Panc1 (cell line): ENCODE measurements at regions not wholly inside any gene's neighbourhood (a gene's known extent, or its start where the extent isn't known, plus 50 kb on each side); places are given as distances from the start of the nearest gene placed in this dataset.
"Not testable (repeated sequence)": the region's sequence is repeated elsewhere in the genome, so short reads cannot be mapped to it uniquely, and the experiment has no call there.

Experiments used
- ATAC-seq: fragments of 200-7000 bp; cut with Tn5 transposase; 2 replicates; pipeline ENCODE4 v1.9.1; 2020; ENCODE audit warnings: mild to moderate bottlenecking, moderate library complexity
- BruUV-seq: library from RNA; stranded (reverse); fragments of 400-500 nt; replicated peaks from 2 replicates; lab custom pipeline; 2021; lab: Mats Ljungman, UMichigan
- CTCF ChIA-PET: fragments of 300-600 bp; sonication (Branson Sonifier 250); formaldehyde crosslinking; loops from one replicate; lab custom pipeline; 2022; ENCODE audit warnings: antibody characterized with exemption; lab: Charles Lee
- POLR2A ChIA-PET: fragments of 300-600 bp; sonication (Branson Sonifier 250); formaldehyde crosslinking; loops from one replicate; lab custom pipeline; 2022; ENCODE audit warnings: antibody characterized with exemption; lab: Charles Lee
- DNase-seq: peaks from one replicate; pipeline ENCODE4 v3.0.0-alpha.2; 2010; ENCODE audit warnings: low read depth, low spot score
- H3K27ac ChIP-seq: 2 replicates; pipeline ENCODE4 v1.5.1; 2011; ENCODE audit warnings: mild to moderate bottlenecking, low read length, inconsistent platforms
- H3K27me3 ChIP-seq: fragments of 200-500 bp; sonication (Bioruptor generic); 2 replicates; pipeline ENCODE4 v1.6.0; 2014; ENCODE audit warnings: low read length, inconsistent platforms; ENCODE audit not compliant: control insufficient read depth, insufficient read depth
- H3K36me3 ChIP-seq: fragments of 200-500 bp; sonication (Bioruptor generic); 2 replicates; pipeline ENCODE4 v1.5.1; 2014; ENCODE audit warnings: inconsistent platforms, mild to moderate bottlenecking, low read length, moderate library complexity; ENCODE audit not compliant: control insufficient read depth, insufficient read depth
- H3K4me1 ChIP-seq: 2 replicates; pipeline ENCODE4 v1.5.1; 2011; ENCODE audit warnings: inconsistent platforms, mild to moderate bottlenecking, low read length, moderate library complexity; ENCODE audit not compliant: control insufficient read depth, insufficient read depth
- H3K4me3 ChIP-seq, 2 experiments: 2 replicates each; pipeline ENCODE4 v1.5.1; 2011 to 2012; ENCODE audit warnings: low read depth in 2 of 2, low read length in 2 of 2, mild to moderate bottlenecking in 2 of 2, inconsistent platforms in 1 of 2, moderate library complexity in 1 of 2
- H3K9me3 ChIP-seq: fragments of 200-500 bp; sonication (Bioruptor generic); 2 replicates; pipeline ENCODE4 v1.5.1; 2014; ENCODE audit warnings: low read depth, mild to moderate bottlenecking, inconsistent platforms, low read length, moderate library complexity; ENCODE audit not compliant: control insufficient read depth, insufficient read depth
- POLR2AphosphoS5 ChIP-seq: IDR thresholded peaks from 2 replicates; pipeline ENCODE4 v1.6.1; 2012; ENCODE audit warnings: mild to moderate bottlenecking, low read depth, low read length, moderate library complexity
- TCF7L2 ChIP-seq: IDR thresholded peaks from 2 replicates; pipeline ENCODE4 v1.6.1; 2011; ENCODE audit warnings: mild to moderate bottlenecking, low read depth, low read length, inconsistent platforms
- in situ Hi-C: cut with HindIII; loops from 2 replicates; pipeline ENCODE4 v1.10.0; 2016; ENCODE audit warnings: low sequenced_read_pairs, low pct_unique_long_range_greater_than_20kb
- intact Hi-C: fragments of 100-400 bp; cut with micrococcal nuclease; formaldehyde crosslinking; loops from one replicate; pipeline ENCODE4 v1.10.0; 2022; ENCODE audit not compliant: unreplicated experiment
- TF ChIP-seq, protein P1 (sequence below), 2 experiments: IDR thresholded peaks; 2 replicates each; pipeline ENCODE4 v1.6.1; 2011 to 2012; ENCODE audit warnings: low read depth in 2 of 2, control low read depth in 1 of 2, low read length in 1 of 2, mild to moderate bottlenecking in 1 of 2, moderate library complexity in 1 of 2; ENCODE audit not compliant: insufficient read depth in 1 of 2
- TF ChIP-seq, protein P2 (sequence below): fragments of 450-650 bp; IDR thresholded peaks from 2 replicates; pipeline ENCODE4 v1.5.1; 2017; ENCODE audit warnings: mild to moderate bottlenecking

DNA sequence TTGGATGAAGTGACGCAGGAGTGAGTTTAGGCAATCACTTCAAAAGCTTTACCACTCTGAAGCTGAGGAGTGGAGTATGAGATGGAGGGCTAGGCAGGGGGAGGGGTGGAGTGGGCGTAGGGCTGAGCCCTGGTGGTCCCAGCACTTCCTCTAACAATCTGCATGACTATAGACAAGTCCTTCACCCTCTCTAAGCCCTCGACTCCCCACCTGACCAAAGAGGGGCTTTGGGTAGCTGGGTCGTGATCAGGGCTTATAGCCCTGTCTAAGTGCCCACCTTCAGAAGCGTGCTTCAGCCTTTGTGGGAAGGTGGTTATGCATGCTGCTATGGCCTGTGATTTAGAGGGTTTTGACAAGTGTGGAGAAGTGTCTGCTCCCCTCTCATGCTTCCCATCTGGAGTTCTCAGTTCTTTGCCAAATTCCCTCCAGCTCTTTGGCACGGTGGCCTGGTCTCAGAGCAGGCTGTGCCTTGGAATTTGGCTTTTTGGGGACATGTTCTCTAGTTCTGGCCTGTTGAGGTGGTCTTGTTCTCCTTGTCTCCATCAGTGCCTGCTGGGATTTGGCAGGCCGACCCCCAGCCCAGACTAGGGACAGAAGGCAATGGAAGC is 53.0 kb downstream of the ACTBL2 start:
- H3K4me3 ChIP-seq = no peak overlapping the region
- H3K36me3 ChIP-seq = no peaks in the 10 kb centered on the region
- no peak for TF ChIP-seq TCF7L2
- TF ChIP-seq, protein P1, sequence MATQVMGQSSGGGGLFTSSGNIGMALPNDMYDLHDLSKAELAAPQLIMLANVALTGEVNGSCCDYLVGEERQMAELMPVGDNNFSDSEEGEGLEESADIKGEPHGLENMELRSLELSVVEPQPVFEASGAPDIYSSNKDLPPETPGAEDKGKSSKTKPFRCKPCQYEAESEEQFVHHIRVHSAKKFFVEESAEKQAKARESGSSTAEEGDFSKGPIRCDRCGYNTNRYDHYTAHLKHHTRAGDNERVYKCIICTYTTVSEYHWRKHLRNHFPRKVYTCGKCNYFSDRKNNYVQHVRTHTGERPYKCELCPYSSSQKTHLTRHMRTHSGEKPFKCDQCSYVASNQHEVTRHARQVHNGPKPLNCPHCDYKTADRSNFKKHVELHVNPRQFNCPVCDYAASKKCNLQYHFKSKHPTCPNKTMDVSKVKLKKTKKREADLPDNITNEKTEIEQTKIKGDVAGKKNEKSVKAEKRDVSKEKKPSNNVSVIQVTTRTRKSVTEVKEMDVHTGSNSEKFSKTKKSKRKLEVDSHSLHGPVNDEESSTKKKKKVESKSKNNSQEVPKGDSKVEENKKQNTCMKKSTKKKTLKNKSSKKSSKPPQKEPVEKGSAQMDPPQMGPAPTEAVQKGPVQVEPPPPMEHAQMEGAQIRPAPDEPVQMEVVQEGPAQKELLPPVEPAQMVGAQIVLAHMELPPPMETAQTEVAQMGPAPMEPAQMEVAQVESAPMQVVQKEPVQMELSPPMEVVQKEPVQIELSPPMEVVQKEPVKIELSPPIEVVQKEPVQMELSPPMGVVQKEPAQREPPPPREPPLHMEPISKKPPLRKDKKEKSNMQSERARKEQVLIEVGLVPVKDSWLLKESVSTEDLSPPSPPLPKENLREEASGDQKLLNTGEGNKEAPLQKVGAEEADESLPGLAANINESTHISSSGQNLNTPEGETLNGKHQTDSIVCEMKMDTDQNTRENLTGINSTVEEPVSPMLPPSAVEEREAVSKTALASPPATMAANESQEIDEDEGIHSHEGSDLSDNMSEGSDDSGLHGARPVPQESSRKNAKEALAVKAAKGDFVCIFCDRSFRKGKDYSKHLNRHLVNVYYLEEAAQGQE (IDR thresholded peaks at IDR 0.05; ENCODE audit: insufficient read depth in 1 of 2, low read depth in 2 of 2, low read length in 1 of 2) = no peak
- intact Hi-C loops (no loop called here), in situ Hi-C loops (no loop called here)
- ChIA-PET CTCF (no interaction called here), POLR2A (no interaction called here)
- ATAC-seq = no peak
- H3K27me3 ChIP-seq = no peaks in the 10 kb centered on the region
- no peaks in the 10 kb centered on the region for H3K4me1 ChIP-seq
- no peaks in the 10 kb centered on the region; the same call in 1 of the 2 replicates for H3K9me3 ChIP-seq
- no TSS peak for BruUV-seq
- no peak for DNase-seq
- H3K27ac ChIP-seq = no peak overlapping the region; the same call in 1 of the 2 replicates

DNA sequence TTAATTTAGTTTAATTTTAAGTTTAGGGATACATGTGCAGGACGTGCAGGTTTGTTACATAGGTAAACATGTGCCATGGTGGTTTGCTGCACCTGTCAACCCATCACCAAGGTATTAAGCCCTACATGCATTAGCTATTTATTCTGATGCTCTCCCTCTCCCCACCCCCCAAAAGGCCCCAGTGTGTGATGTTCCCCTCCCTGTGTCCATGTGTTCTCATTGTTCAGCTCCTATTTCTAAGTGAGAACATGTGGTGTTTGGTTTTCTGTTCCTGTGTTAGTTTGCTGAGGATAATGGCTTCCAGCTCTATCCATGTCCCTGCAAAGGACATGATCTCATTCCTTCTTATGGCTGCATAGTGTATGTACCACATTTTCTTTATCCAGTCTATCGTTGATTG is 53.6 kb downstream of the ACTBL2 start:
- BruUV-seq, in situ Hi-C loops, intact Hi-C loops, ATAC-seq, H3K9me3 ChIP-seq, POLR2A ChIA-PET, H3K27me3 ChIP-seq, DNase-seq, H3K4me1 ChIP-seq, CTCF ChIA-PET, H3K4me3 ChIP-seq, H3K27ac ChIP-seq, H3K36me3 ChIP-seq: not testable (repeated sequence)

DNA sequence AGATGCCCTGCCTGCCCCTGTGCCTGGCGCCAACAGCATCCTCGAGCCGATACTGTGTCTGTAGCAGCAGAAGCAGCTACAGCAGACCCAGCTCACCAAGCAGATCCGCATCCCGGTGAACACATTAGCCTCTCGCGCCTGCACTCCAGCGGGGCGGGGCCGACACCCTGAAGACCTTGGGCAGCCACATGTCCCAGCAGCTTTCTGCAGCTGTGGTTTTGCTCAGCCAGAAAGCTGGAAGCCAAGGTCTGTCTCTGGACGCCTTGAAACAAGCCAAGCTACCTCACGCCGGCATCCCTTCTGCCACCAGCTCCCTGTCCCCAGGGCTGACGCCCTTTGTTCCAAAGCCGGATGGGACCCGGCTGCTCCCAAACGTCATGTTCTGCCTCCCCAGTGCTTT is 59.6 kb downstream of the ACTBL2 start:
- DNase-seq = no peak
- no peak for ATAC-seq
- Histone ChIP-seq H3K36me3 (no peaks in the 10 kb centered on the region), H3K4me3 (no peak overlapping the region), H3K4me1 (no peaks in the 10 kb centered on the region), H3K9me3 (no peaks in the 10 kb centered on the region), H3K27me3 (no peaks in the 10 kb centered on the region), H3K27ac (no peak overlapping the region)
- no TSS peak for BruUV-seq
- in situ Hi-C loops (no loop called here), intact Hi-C loops (no loop called here)
- POLR2A ChIA-PET = no interaction called here
- TF ChIP-seq POLR2AphosphoS5 = no peak
- TF ChIP-seq TCF7L2 = no peak
- TF ChIP-seq, protein P2, sequence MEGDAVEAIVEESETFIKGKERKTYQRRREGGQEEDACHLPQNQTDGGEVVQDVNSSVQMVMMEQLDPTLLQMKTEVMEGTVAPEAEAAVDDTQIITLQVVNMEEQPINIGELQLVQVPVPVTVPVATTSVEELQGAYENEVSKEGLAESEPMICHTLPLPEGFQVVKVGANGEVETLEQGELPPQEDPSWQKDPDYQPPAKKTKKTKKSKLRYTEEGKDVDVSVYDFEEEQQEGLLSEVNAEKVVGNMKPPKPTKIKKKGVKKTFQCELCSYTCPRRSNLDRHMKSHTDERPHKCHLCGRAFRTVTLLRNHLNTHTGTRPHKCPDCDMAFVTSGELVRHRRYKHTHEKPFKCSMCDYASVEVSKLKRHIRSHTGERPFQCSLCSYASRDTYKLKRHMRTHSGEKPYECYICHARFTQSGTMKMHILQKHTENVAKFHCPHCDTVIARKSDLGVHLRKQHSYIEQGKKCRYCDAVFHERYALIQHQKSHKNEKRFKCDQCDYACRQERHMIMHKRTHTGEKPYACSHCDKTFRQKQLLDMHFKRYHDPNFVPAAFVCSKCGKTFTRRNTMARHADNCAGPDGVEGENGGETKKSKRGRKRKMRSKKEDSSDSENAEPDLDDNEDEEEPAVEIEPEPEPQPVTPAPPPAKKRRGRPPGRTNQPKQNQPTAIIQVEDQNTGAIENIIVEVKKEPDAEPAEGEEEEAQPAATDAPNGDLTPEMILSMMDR = no peak
- CTCF ChIA-PET = no interaction called here
